HepG2 (cell line): ENCODE measurements at regions not wholly inside any gene's neighbourhood (a gene's known extent, or its start where the extent isn't known, plus 50 kb on each side); places are given as distances from the start of the nearest gene placed in this dataset.

Experiments
- ARID2 ChIP-seq: sonication (generic); formaldehyde crosslinking; IDR thresholded peaks from 2 replicates; pipeline ENCODE4 v1.8.1; 2022; ENCODE audit warnings: mild to moderate bottlenecking, missing genetic modification reagents, borderline replicate concordance
- ATF3 ChIP-seq: sonication (generic); formaldehyde crosslinking; IDR thresholded peaks from 2 replicates; pipeline ENCODE4 v1.4.0; 2020; ENCODE audit warnings: missing genetic modification reagents
- BRD4 ChIP-seq: sonication (generic); formaldehyde crosslinking; IDR thresholded peaks from 2 replicates; pipeline ENCODE4 v1.4.0; 2020; ENCODE audit warnings: missing genetic modification reagents
- CTCF ChIP-seq: sonication (generic); formaldehyde crosslinking; IDR thresholded peaks from 2 replicates; pipeline ENCODE4 v1.5.0; 2020; ENCODE audit warnings: mild to moderate bottlenecking, missing genetic modification reagents, moderate library complexity
- EEA1 ChIP-seq: sonication (generic); formaldehyde crosslinking; IDR thresholded peaks from 2 replicates; pipeline ENCODE4 v1.5.1; 2020; ENCODE audit warnings: mild to moderate bottlenecking, missing genetic modification reagents, borderline replicate concordance
- EP300 ChIP-seq, 3 experiments: sonication (generic) in 1 of 3; formaldehyde crosslinking in 1 of 3; IDR thresholded peaks; 2 replicates each; pipeline versions ENCODE4 v1.5.1 to v1.6.1; 2011 to 2020; ENCODE audit warnings: low read depth in 2 of 3, low read length in 2 of 3, borderline replicate concordance in 1 of 3, improper control_type of control experiment in 1 of 3, mild to moderate bottlenecking in 1 of 3, missing genetic modification reagents in 1 of 3, moderate library complexity in 1 of 3
- HOXA3 ChIP-seq: sonication (generic); formaldehyde crosslinking; IDR thresholded peaks from 2 replicates; pipeline ENCODE4 v1.5.0; 2020; ENCODE audit warnings: missing genetic modification reagents
- RAD51 ChIP-seq: fragments of 450-650 bp; IDR thresholded peaks from 2 replicates; pipeline ENCODE4 v1.6.1; 2016; ENCODE audit warnings: borderline replicate concordance
- TEF ChIP-seq: sonication (generic); formaldehyde crosslinking; IDR thresholded peaks from 2 replicates; pipeline ENCODE4 v1.5.0; 2020; ENCODE audit warnings: missing genetic modification reagents
- TP53 ChIP-seq: sonication (generic); formaldehyde crosslinking; conservative IDR thresholded peaks from 2 replicates; pipeline ENCODE4 v1.4.0; 2020; ENCODE audit warnings: missing genetic modification reagents
- ZNF281 ChIP-seq: sonication (generic); formaldehyde crosslinking; IDR thresholded peaks from 2 replicates; pipeline ENCODE4 v1.4.0; 2020; ENCODE audit warnings: missing genetic modification reagents, borderline replicate concordance

- TF ChIP-seq BRD4, result no peak
- no peak for TF ChIP-seq HOXA3
- no peak for TF ChIP-seq TP53
- no peak for TF ChIP-seq RAD51
- TF ChIP-seq CTCF (CRISPR knock-in tag), result no peak
- no peak for TF ChIP-seq ZNF281 (CRISPR knock-in tag)
- no peak for TF ChIP-seq ARID2 (CRISPR knock-in tag)
- no peak for TF ChIP-seq EP300 (IDR thresholded peaks at IDR 0.05; ENCODE audit: low read depth in 2 of 2, low read length in 2 of 2)
- no peak for TF ChIP-seq EP300 (CRISPR knock-in tag; IDR thresholded peaks at IDR 0.05; ENCODE audit: borderline replicate concordance)
- TF ChIP-seq TEF (CRISPR knock-in tag), result no peak
- no peak for TF ChIP-seq ATF3 (CRISPR knock-in tag)
- TF ChIP-seq EEA1 (CRISPR knock-in tag), result no peak
Measured at GRCh38 chr18:25459814-25460213, 107.8 kb upstream of the ZNF521 start.
